Vagina (tissue), 2 donors: ENCODE measurements at regions not wholly inside any gene's neighbourhood (a gene's known extent, or its start where the extent isn't known, plus 50 kb on each side); places are given as distances from the start of the nearest gene placed in this dataset.

Source experiments
- CTCF ChIP-seq, 3 experiments: fragments of 450-650 bp in 2 of 3; fragments of 200-600 bp in 1 of 3; sonication (generic) in 1 of 3; IDR thresholded peaks; one replicate each; pipeline ENCODE4 v1.5.1; 2017 to 2019; ENCODE audit warnings: antibody characterized with exemption in 3 of 3, mild to moderate bottlenecking in 2 of 3, moderate library complexity in 2 of 3
- POLR2A ChIP-seq, 2 donors: fragments of 450-650 bp; IDR thresholded peaks; one replicate each; pipeline ENCODE4 v1.6.1; 2017; ENCODE audit warnings: antibody characterized with exemption in 2 of 2, mild to moderate bottlenecking in 2 of 2, moderate library complexity in 2 of 2
- POLR2AphosphoS5 ChIP-seq, 2 donors: sonication (generic); formaldehyde crosslinking; IDR thresholded peaks; one replicate each; pipeline ENCODE4 v1.9.0; 2017; ENCODE audit warnings: antibody characterized with exemption in 2 of 2, mild to moderate bottlenecking in 2 of 2, low read depth in 1 of 2; ENCODE audit not compliant: insufficient read depth in 1 of 2

DNA sequence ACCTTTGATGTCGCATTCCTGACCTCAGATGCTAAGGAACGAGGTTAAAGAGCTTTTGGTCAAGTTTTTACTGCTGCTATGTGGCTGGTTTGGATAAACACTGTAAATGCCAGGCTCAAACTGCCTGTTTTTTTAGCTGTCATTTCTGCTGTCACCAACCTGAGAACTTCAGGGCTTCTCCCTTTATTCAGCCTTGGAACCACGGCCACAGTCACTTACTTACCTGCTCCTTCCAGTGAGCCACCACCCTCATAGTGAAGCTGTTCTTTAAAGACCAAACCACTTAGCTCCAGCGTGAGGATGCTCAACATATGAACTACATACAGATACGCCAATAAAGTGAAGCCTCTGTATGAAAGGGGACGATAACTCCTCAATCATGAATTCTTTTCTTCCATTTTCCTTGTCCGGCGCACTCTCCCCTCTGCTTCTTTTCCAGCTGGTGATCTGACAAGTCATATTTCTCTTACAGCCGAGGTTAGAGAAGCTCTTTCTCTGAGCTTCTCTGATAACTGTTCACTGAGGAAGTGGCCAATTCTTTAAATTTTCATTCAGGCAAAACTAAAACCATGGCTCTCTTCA, 152.8 kb upstream of the ANK2 start:
- TF ChIP-seq CTCF (IDR thresholded peaks at IDR 0.05) (no peak), POLR2A (IDR thresholded peaks at IDR 0.05) (no peak), POLR2AphosphoS5 (IDR thresholded peaks at IDR 0.05; ENCODE audit: insufficient read depth in 1 of 2, low read depth in 1 of 2) (no peak)
